Mesothelial cell of epicardium (in vitro differentiated cells): ENCODE measurements at regions not wholly inside any gene's neighbourhood (a gene's known extent, or its start where the extent isn't known, plus 50 kb on each side); places are given as distances from the start of the nearest gene placed in this dataset.
"Not testable (repeated sequence)": the region's sequence is repeated elsewhere in the genome, so short reads cannot be mapped to it uniquely, and the experiment has no call there.

Experiments
- DNase-seq, 2 experiments: peaks; one replicate each; pipeline ENCODE4 v3.0.0; 2021; ENCODE audit warnings: low spot score in 2 of 2; ENCODE audit not compliant: unreplicated experiment in 2 of 2
- H3K27ac Mint-ChIP-seq: 2 replicates; pipeline ENCODE4 v1.8.0; 2021; ENCODE audit warnings: mixed read lengths
- H3K27me3 Mint-ChIP-seq: 2 replicates; pipeline ENCODE4 v1.8.0; 2021; ENCODE audit warnings: low read depth, mixed read lengths
- H3K36me3 Mint-ChIP-seq: 2 replicates; pipeline ENCODE4 v1.8.0; 2021; ENCODE audit warnings: mixed read lengths
- H3K4me1 Mint-ChIP-seq: 2 replicates; pipeline ENCODE4 v1.8.0; 2021; ENCODE audit warnings: mixed read lengths
- H3K4me3 Mint-ChIP-seq: 2 replicates; pipeline ENCODE4 v1.8.0; 2021; ENCODE audit warnings: mild to moderate bottlenecking, moderate library complexity, mixed read lengths
- H3K9me3 Mint-ChIP-seq: 2 replicates; pipeline ENCODE4 v1.8.0; 2021; ENCODE audit warnings: mixed read lengths
- TF ChIP-seq, protein P1 (sequence below): fragments of 200-600 bp; sonication (generic); IDR thresholded peaks from one replicate; pipeline ENCODE4 v1.5.0; 2021; ENCODE audit warnings: antibody characterized with exemption; ENCODE audit not compliant: unreplicated experiment

DNA sequence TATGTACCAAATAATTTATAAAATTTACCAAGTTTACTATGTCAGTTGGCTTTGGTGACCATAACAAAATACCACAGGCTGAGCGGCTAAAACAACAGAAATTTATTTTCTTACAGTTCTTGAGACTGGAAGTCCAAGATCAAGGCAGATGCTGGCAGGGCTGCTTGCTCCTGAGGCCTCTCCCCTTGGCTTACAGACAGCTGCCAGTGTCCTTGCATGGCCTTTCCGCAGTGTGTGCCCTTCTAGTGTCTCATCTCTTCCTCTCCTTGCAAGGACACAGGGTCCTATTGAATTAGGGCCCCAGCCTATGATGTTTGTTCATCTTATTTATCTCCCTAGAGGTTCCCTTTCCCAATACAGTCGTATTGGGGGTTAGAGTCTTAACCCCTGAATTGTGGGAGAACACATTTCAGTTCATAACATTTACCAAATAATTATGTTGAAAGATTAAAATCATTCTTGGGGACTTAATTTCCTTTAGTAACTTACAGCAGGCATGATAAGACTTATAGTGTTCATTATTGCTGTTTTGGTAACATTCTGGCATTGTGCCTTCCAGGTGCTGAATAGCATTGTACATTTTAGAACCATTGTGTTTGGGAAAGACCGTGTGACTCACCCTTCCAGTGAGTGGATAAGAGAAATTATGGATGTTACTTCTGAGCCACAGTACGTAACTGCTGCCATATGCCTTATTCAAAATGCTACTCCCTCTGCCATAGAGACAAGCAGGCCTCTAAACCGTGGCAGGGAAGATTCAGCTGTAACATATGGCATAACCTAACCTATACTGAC is 317.5 kb downstream of the TMX3 start:
- no peaks in the 10 kb centered on the region for H3K9me3 Mint-ChIP-seq
- TF ChIP-seq, protein P1, sequence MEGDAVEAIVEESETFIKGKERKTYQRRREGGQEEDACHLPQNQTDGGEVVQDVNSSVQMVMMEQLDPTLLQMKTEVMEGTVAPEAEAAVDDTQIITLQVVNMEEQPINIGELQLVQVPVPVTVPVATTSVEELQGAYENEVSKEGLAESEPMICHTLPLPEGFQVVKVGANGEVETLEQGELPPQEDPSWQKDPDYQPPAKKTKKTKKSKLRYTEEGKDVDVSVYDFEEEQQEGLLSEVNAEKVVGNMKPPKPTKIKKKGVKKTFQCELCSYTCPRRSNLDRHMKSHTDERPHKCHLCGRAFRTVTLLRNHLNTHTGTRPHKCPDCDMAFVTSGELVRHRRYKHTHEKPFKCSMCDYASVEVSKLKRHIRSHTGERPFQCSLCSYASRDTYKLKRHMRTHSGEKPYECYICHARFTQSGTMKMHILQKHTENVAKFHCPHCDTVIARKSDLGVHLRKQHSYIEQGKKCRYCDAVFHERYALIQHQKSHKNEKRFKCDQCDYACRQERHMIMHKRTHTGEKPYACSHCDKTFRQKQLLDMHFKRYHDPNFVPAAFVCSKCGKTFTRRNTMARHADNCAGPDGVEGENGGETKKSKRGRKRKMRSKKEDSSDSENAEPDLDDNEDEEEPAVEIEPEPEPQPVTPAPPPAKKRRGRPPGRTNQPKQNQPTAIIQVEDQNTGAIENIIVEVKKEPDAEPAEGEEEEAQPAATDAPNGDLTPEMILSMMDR = no peak
- H3K27me3 Mint-ChIP-seq = no peaks in the 10 kb centered on the region
- H3K36me3 Mint-ChIP-seq = no peaks in the 10 kb centered on the region
- no peak overlapping the region for H3K27ac Mint-ChIP-seq
- H3K4me1 Mint-ChIP-seq = no peaks in the 10 kb centered on the region
- no peak overlapping the region for H3K4me3 Mint-ChIP-seq
- no peak for DNase-seq

- Mint-ChIP-seq H3K27me3 (no peaks in the 10 kb centered on the region), H3K9me3 (no peaks in the 10 kb centered on the region), H3K4me3 (no peak overlapping the region), H3K27ac (no peak overlapping the region), H3K4me1 (no peaks in the 10 kb centered on the region), H3K36me3 (no peaks in the 10 kb centered on the region)
- TF ChIP-seq, protein P1 = no peak
- no peak for DNase-seq
These were observed 320.2 kb downstream of the TMX3 start for GRCh38 chr18:68394705-68395104.

- no peaks in the 10 kb centered on the region for H3K9me3 Mint-ChIP-seq
- no peak overlapping the region for H3K27ac Mint-ChIP-seq
- no peak overlapping the region for H3K4me3 Mint-ChIP-seq
- TF ChIP-seq, protein P1 = no peak
- no peaks in the 10 kb centered on the region for H3K27me3 Mint-ChIP-seq
- H3K4me1 Mint-ChIP-seq = no peaks in the 10 kb centered on the region
- no peak for DNase-seq
- H3K36me3 Mint-ChIP-seq = no peaks in the 10 kb centered on the region
These were observed 323.1 kb downstream of the TMX3 start for GRCh38 chr18:68391801-68392200.

DNA sequence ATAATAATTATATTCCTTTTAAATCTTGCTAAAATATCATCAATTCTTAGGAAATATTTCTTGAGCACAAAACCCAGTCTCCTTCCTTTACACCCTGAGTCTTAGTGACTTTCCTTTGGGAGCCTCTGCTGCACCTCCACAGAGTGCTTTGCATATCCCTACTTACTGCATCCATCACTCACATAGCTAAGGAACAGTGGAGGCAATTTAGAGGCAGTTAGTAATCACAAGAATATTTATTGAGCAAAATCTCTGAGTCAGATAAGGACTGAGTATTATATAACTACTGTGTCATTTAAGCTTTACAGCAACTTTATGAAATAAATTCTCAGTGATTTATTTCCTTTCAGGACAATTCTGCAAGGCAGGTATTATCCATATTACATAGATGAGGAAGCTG is 327.7 kb downstream of the TMX3 start:
- no peaks in the 10 kb centered on the region for H3K36me3 Mint-ChIP-seq
- no peak overlapping the region for H3K4me3 Mint-ChIP-seq
- no peak overlapping the region for H3K27ac Mint-ChIP-seq
- DNase-seq = no peak
- H3K4me1 Mint-ChIP-seq = no peaks in the 10 kb centered on the region
- H3K27me3 Mint-ChIP-seq = no peaks in the 10 kb centered on the region
- TF ChIP-seq, protein P1 = no peak
- peaks cover 9% of the 10 kb centered on the region for H3K9me3 Mint-ChIP-seq

GRCh38 chr18:68383979-68384378 is 330.9 kb downstream of the TMX3 start:
- H3K27me3 Mint-ChIP-seq, H3K9me3 Mint-ChIP-seq, H3K27ac Mint-ChIP-seq, H3K36me3 Mint-ChIP-seq, H3K4me1 Mint-ChIP-seq, DNase-seq, H3K4me3 Mint-ChIP-seq: not testable (repeated sequence)

DNA sequence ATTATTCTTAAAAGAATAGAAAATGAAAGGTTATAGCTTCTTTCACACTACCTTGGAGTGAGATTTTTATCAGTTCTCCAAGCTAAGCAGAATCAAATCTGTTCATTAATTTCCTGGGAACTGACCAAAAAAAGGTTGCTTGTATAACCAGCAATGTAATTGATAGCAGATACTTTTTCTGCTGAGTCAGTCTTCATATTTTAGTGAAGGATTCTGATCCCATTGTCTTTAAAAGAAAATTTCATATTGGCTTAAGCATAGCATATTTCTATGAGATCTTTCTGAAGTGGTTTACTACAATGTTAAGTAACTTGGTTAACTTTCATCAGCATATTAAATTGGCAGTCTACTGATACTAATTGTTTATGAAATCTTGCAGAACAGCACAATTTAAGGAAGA is 338.0 kb downstream of the TMX3 start:
- no peaks in the 10 kb centered on the region for H3K27me3 Mint-ChIP-seq
- H3K9me3 Mint-ChIP-seq = peaks cover 6% of the 10 kb centered on the region
- TF ChIP-seq, protein P1 = no peak
- no peaks in the 10 kb centered on the region for H3K4me1 Mint-ChIP-seq
- no peaks in the 10 kb centered on the region for H3K36me3 Mint-ChIP-seq
- no peak overlapping the region for H3K4me3 Mint-ChIP-seq
- no peak overlapping the region for H3K27ac Mint-ChIP-seq
- DNase-seq = no peak
